GM18517 (cell line): ENCODE measurements at regions not wholly inside any gene's neighbourhood (a gene's known extent, or its start where the extent isn't known, plus 50 kb on each side); places are given as distances from the start of the nearest gene placed in this dataset.

Experiments used
- ATAC-seq: cut with Tn5 transposase; IDR thresholded peaks from one replicate; pipeline ENCODE4 v1.9.1; 2021; ENCODE audit warnings: mild to moderate bottlenecking, moderate library complexity; ENCODE audit not compliant: unreplicated experiment

GRCh38 chr17:34099859-34100515 is 155.1 kb upstream of the CCL2 start:
- no peak for ATAC-seq

GRCh38 chr17:34107019-34107418 is 148.1 kb upstream of the CCL2 start:
- no peak for ATAC-seq

- no peak for ATAC-seq
Observed at GRCh38 chr17:34110315-34110714, 144.8 kb upstream of the CCL2 start.

DNA sequence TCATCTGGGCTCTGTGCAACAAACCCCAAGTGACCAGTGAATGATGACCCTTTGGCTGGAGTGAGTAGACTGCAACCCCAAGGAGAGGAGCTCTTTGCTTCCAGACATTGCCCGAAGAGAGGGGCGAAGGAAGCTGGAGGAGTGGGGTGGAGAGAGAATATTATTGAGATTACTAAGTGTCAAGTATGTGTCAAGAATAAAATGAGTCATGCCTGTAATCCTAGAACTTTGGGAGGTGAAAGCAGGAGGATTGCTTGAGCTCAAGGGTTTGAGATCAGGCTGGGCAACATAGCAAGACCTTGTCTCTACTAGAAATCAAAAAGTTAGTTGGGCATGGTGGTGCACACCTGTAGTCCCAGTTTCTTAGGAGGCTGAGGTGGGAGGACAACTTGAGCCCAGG is 142.0 kb upstream of the CCL2 start:
- ATAC-seq, result no peak

- ATAC-seq, result no peak
Observed at GRCh38 chr17:34114174-34114573, 140.9 kb upstream of the CCL2 start.

DNA sequence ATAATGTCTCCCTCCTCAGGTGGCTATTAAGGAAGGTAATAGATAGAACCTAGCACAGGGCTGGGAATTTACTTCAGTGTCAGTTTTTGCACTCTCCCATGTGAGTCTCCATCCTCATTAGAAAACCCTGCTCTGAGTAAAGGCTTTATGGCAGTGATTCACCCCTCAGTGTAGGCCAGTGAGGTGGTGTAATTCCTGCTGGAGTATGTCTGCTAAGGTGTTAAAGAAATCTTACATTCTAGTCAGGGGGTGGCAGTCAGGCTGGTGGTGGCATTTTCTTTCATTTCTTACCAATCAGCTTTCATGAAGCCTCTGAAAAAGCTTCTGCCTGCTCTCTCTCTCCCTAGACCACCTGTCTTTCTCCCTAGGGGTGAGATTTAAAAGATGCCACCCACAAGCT is 138.8 kb upstream of the CCL2 start:
- ATAC-seq, result no peak

DNA sequence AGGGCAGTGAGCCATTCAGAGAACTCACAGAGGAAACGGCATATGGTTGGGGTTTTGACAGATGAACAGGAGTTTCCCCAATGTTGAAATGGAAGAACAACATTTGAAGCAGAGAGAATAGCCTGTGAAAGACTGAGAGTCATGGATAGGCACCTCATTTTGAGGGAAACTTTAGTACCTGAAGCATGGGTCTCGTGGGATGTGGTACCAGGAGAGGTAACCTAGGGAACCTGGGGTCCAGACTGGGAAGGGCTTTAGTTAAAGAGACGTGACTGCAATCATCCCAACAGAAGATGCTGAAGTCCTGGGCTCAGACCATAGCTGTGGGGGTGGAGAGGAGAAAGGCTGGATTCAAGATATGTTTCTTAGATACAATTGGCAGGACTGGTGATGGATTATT is 137.8 kb upstream of the CCL2 start:
- no peak for ATAC-seq

- no peak for ATAC-seq
Observed at GRCh38 chr17:34117811-34118210, 137.3 kb upstream of the CCL2 start.

- no peak for ATAC-seq
Observed at GRCh38 chr17:34118564-34118963, 136.5 kb upstream of the CCL2 start.

GRCh38 chr17:34121311-34121710 is 133.8 kb upstream of the CCL2 start:
- ATAC-seq, result no peak

GRCh38 chr17:34122515-34122914 is 132.6 kb upstream of the CCL2 start:
- no peak for ATAC-seq

GRCh38 chr17:34125010-34125409 is 130.1 kb upstream of the CCL2 start:
- no peak for ATAC-seq

DNA sequence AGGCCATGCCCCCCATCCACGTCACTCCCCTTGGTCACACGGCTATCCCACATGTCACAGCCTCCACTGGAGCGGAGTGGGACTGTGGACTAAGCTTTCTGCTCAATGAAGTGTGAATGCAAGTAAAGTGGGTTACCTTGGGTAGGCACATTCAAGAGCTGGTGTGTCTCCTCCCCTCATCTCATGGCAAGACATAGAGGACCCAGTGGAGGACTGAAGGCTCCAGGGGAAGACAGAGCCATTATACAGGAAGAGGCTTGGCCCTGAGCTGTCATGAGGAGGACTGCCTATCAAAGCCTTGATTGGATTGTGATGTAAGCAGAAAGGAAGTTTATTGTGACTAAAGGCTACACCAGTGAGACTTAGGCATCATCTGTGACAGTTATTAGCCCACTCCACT is 129.2 kb upstream of the CCL2 start:
- ATAC-seq, result no peak

DNA sequence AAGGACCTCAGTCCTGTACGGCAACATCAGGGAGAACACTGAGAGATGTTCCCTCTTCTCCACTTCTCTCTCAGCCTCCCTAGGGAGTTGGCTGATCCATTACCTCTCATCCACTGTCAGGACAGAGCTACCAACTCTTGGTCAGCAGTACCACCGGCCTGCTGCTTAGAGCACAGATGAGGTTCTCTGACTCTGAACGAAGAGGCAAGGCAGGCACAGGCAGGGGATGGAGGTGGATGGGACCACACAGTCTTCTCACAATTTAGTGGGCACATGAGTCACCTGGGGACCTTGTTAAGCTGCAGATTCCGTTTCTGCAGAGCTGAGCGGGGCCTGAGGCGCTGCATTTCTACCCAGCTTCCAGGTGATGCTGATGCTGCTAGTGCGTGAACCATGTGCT is 128.6 kb upstream of the CCL2 start:
- no peak for ATAC-seq

- ATAC-seq, result no peak
Observed at GRCh38 chr17:34126965-34127364, 128.1 kb upstream of the CCL2 start.

- no peak for ATAC-seq
Observed at GRCh38 chr17:34130544-34130943, 124.5 kb upstream of the CCL2 start.

GRCh38 chr17:34131386-34131785 is 123.7 kb upstream of the CCL2 start:
- ATAC-seq, result no peak

DNA sequence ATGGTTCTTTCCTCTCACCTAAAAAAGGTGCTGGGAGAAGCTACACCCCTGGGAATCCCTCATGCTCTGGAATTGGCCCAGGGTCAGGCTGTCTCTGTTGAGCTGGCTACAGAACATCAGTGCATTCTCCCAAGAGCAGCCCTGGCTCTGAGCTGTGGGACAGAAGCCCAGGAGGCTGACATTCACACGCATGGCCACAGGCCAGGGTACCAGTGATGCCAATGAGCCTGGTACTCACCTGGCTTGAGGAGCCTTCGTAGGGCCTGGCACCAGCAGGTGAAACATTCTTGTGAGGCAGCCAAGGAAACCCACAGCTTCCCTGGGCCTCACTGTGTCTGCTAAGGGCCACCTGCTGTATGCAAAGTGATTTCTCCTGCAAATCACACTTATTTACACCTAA is 121.7 kb upstream of the CCL2 start:
- ATAC-seq, result no peak

GRCh38 chr17:34135841-34136240 is 119.2 kb upstream of the CCL2 start:
- ATAC-seq, result no peak

GRCh38 chr17:34140006-34140405 is 115.1 kb upstream of the CCL2 start:
- ATAC-seq, result no peak

GRCh38 chr17:34141590-34141989 is 113.5 kb upstream of the CCL2 start:
- no peak for ATAC-seq

DNA sequence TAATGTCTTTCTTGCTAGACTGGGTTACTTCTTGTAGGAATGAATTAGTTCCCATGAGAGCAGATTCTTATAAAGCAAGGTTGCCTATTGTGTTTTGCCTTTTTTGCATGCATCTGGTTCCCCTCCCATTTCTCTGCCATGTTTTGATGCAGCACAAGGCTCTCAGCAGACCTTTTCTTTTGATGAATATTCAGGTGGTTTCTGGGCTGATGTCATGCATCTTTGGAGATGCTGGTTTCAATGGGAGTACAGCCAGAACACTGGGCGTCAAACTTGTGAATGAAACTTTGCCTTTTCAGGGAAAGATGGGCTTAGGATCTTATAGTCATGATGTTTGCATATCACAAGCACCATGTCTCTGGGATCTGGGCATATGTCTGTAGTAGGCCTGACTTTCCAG is 111.7 kb upstream of the CCL2 start:
- no peak for ATAC-seq

DNA sequence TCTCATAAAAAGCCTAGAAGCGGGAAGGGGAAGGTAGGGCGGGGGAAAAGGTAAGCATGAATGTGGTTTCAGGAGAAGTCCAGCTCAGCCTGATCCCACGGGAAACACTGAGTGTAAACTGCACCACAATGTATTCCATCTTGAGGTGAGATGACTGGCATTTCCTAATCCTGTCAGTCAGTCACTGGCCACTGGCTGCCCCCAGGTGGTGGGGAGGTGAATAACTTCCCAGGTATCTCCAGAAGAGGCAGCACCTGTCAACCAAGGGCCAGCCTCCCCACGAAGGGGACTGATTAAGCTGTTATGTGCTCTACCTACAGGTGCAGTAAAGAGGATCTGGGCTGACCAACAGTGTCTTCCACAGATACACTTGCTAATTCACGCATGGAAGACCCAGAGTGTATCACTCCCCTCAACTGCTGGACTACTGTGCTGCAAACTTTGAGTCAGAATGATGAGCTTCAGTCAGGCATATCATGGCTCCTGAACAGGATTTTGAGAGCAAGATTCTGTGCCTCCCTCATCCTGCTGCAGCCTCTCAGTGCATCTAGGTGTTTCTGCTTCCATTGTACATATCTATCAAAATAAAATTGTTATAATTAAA is 108.5 kb upstream of the CCL2 start:
- no peak for ATAC-seq
